H9 (cell line): ENCODE measurements at regions not wholly inside any gene's neighbourhood (a gene's known extent, or its start where the extent isn't known, plus 50 kb on each side); places are given as distances from the start of the nearest gene placed in this dataset.

Source experiments
- DNase-seq: peaks from one replicate; pipeline ENCODE4 v3.0.0-alpha.2; 2017
- H2AFZ ChIP-seq: one replicate; pipeline ENCODE4 v1.6.1; 2013; ENCODE audit warnings: mild to moderate bottlenecking, low read length, control low read depth, moderate library complexity
- H2AK5ac ChIP-seq: 2 replicates; pipeline ENCODE4 v1.6.1; 2013; ENCODE audit warnings: low read length, control low read depth, mixed read lengths; ENCODE audit not compliant: insufficient read length
- H2BK120ac ChIP-seq: one replicate; pipeline ENCODE4 v1.6.1; 2013; ENCODE audit warnings: low read depth, mild to moderate bottlenecking, low read length, control low read depth, inconsistent platforms; ENCODE audit not compliant: poor library complexity, severe bottlenecking
- H2BK12ac ChIP-seq: 2 replicates; pipeline ENCODE4 v1.6.1; 2013; ENCODE audit warnings: low read length, control low read depth, mixed read lengths, low read depth; ENCODE audit not compliant: insufficient read length
- H2BK15ac ChIP-seq: 2 replicates; pipeline ENCODE4 v1.6.1; 2013; ENCODE audit warnings: low read depth, low read length, control low read depth
- H2BK20ac ChIP-seq: one replicate; pipeline ENCODE4 v1.6.1; 2013; ENCODE audit warnings: low read depth, mild to moderate bottlenecking, low read length, control low read depth, inconsistent platforms; ENCODE audit not compliant: poor library complexity, severe bottlenecking
- H2BK5ac ChIP-seq: 2 replicates; pipeline ENCODE4 v1.6.1; 2013; ENCODE audit warnings: low read length, control low read depth, mixed read lengths; ENCODE audit not compliant: insufficient read length
- H3K14ac ChIP-seq: 2 replicates; pipeline ENCODE4 v1.6.1; 2013; ENCODE audit warnings: low read length, control low read depth; ENCODE audit not compliant: insufficient read depth
- H3K18ac ChIP-seq: 2 replicates; pipeline ENCODE4 v1.6.1; 2013; ENCODE audit warnings: low read depth, mild to moderate bottlenecking, mixed read lengths, low read length, control low read depth; ENCODE audit not compliant: insufficient read length
- H3K23ac ChIP-seq: 2 replicates; pipeline ENCODE4 v1.6.1; 2013; ENCODE audit warnings: low read length, control low read depth, mixed read lengths, low read depth; ENCODE audit not compliant: insufficient read length
- H3K23me2 ChIP-seq: 2 replicates; pipeline ENCODE4 v1.6.1; 2013; ENCODE audit warnings: low read depth, mild to moderate bottlenecking, mixed read lengths, low read length, control low read depth; ENCODE audit not compliant: insufficient read length, poor library complexity, severe bottlenecking
- H3K27ac ChIP-seq: 2 replicates; pipeline ENCODE4 v1.5.1; 2013; ENCODE audit warnings: low read length, control low read depth, mixed read lengths, low read depth; ENCODE audit not compliant: insufficient read length
- H3K27me3 ChIP-seq: 2 replicates; pipeline ENCODE4 v1.6.1; 2013; ENCODE audit warnings: low read length, control low read depth, inconsistent platforms; ENCODE audit not compliant: insufficient read depth
- H3K4ac ChIP-seq: 2 replicates; pipeline ENCODE4 v1.6.1; 2013; ENCODE audit warnings: low read depth, mild to moderate bottlenecking, control low read depth, inconsistent platforms, low read length, moderate library complexity
- H3K4me1 ChIP-seq: 2 replicates; pipeline ENCODE4 v1.6.1; 2013; ENCODE audit warnings: low read length, control low read depth, inconsistent platforms; ENCODE audit not compliant: insufficient read depth
- H3K4me2 ChIP-seq: 2 replicates; pipeline ENCODE4 v1.6.1; 2013; ENCODE audit warnings: low read length, control low read depth, mixed read lengths; ENCODE audit not compliant: insufficient read length, insufficient read depth
- H3K56ac ChIP-seq: 2 replicates; pipeline ENCODE4 v1.6.1; 2013; ENCODE audit warnings: low read depth, mild to moderate bottlenecking, mixed read lengths, low read length, control low read depth; ENCODE audit not compliant: insufficient read length
- H3K79me1 ChIP-seq: 2 replicates; pipeline ENCODE4 v1.6.1; 2013; ENCODE audit warnings: low read depth, mild to moderate bottlenecking, moderate library complexity, low read length, control low read depth, inconsistent platforms; ENCODE audit not compliant: insufficient read depth, poor library complexity, severe bottlenecking
- H3K79me2 ChIP-seq: 2 replicates; pipeline ENCODE4 v1.6.1; 2013; ENCODE audit warnings: low read length, control low read depth, inconsistent platforms; ENCODE audit not compliant: insufficient read depth
- H3K9ac ChIP-seq: 2 replicates; pipeline ENCODE4 v1.6.1; 2013; ENCODE audit warnings: low read length, control low read depth, mixed read lengths; ENCODE audit not compliant: insufficient read length; ENCODE audit errors: extremely low read depth
- H3K9me3 ChIP-seq: one replicate; pipeline ENCODE4 v1.6.1; 2013; ENCODE audit warnings: low read depth, low read length, inconsistent platforms; ENCODE audit not compliant: control insufficient read depth
- H3T11ph ChIP-seq: one replicate; pipeline ENCODE4 v1.6.1; 2013; ENCODE audit warnings: mild to moderate bottlenecking, low read length, control low read depth, inconsistent platforms
- H4K20me1 ChIP-seq: one replicate; pipeline ENCODE4 v1.6.1; 2013; ENCODE audit not compliant: control insufficient read depth, insufficient read length, insufficient read depth
- H4K5ac ChIP-seq: 2 replicates; pipeline ENCODE4 v1.6.1; 2013; ENCODE audit warnings: low read depth, mild to moderate bottlenecking, mixed read lengths, low read length, control low read depth; ENCODE audit not compliant: insufficient read length
- H4K8ac ChIP-seq: replicated peaks from 2 replicates; pipeline ENCODE4 v1.6.1; 2013; ENCODE audit warnings: low read length, control low read depth, mixed read lengths, low read depth; ENCODE audit not compliant: insufficient read length
- H4K91ac ChIP-seq: 2 replicates; pipeline ENCODE4 v1.6.1; 2013; ENCODE audit warnings: low read depth, mild to moderate bottlenecking, moderate library complexity, mixed read lengths, low read length, control low read depth; ENCODE audit not compliant: insufficient read length
- H3K27ac Mint-ChIP-seq, 3 experiments: 2 replicates in 2 of 3; 3 replicates in 1 of 3; pipeline ENCODE4 v1.8.0; 2020 to 2021; ENCODE audit warnings: mixed read lengths in 3 of 3, mild to moderate bottlenecking in 1 of 3, moderate library complexity in 1 of 3
- H3K27me3 Mint-ChIP-seq: 2 replicates; pipeline ENCODE4 v1.8.0; 2021; ENCODE audit warnings: low read depth, mild to moderate bottlenecking, moderate library complexity, mixed read lengths
- H3K36me3 Mint-ChIP-seq, 3 experiments: 2 replicates in 2 of 3; 3 replicates in 1 of 3; pipeline ENCODE4 v1.8.0; 2020 to 2021; ENCODE audit warnings: low read depth in 3 of 3, mixed read lengths in 3 of 3; ENCODE audit not compliant: insufficient read depth in 1 of 3
- H3K4me1 Mint-ChIP-seq, 2 experiments: 2 replicates each; pipeline ENCODE4 v1.8.0; 2020; ENCODE audit warnings: mixed read lengths in 2 of 2
- H3K4me3 Mint-ChIP-seq, 2 experiments: 2 replicates in 1 of 2; 3 replicates in 1 of 2; pipeline ENCODE4 v1.8.0; 2020 to 2021; ENCODE audit warnings: mild to moderate bottlenecking in 2 of 2, mixed read lengths in 2 of 2, moderate library complexity in 1 of 2
- H3K9me3 Mint-ChIP-seq, 2 experiments: 2 replicates in 1 of 2; 3 replicates in 1 of 2; pipeline ENCODE4 v1.8.0; 2020; ENCODE audit warnings: mild to moderate bottlenecking in 2 of 2, mixed read lengths in 2 of 2, moderate library complexity in 1 of 2
- CTCF ChIP-seq: fragments of 200-600 bp; sonication (generic); conservative IDR thresholded peaks from 3 replicates; pipeline ENCODE4 v1.8.0; 2021; ENCODE audit warnings: antibody characterized with exemption, mild to moderate bottlenecking
- WGBS: extraction: QIAGEN DNeasy Blood & Tissue Kit; methylation state at CpG from one replicate; pipeline ENCODE4 v1.1.7; 2013; ENCODE audit warnings: missing lambda C conversion rate, low lambda C conversion rate, mixed read lengths; ENCODE audit not compliant: insufficient read length; ENCODE audit errors: extremely low coverage; 5-methylcytosine and 5-hydroxymethylcytosine counted together

- no CpG with 5 or more reads among the region's 41 CpGs for WGBS
- peak; percentile 79 for DNase-seq
Observed at GRCh38 chr4:8688041-8688907, 95.7 kb downstream of the CPZ start.

More at GRCh38 chr4:8688041-8688907, 95.7 kb downstream of the CPZ start:
- H3K79me2 ChIP-seq = no peaks in the 10 kb centered on the region
- H3K27ac Mint-ChIP-seq = no peak overlapping the region
- H2BK12ac ChIP-seq = no peak overlapping the region
- H4K91ac ChIP-seq = no peak overlapping the region
- peak; percentile 99 for TF ChIP-seq CTCF
- H3K79me1 ChIP-seq = no peaks in the 10 kb centered on the region
- H3K23me2 ChIP-seq = no peaks in the 10 kb centered on the region
- H2AFZ ChIP-seq = no peak overlapping the region
- no peak overlapping the region for H3K27ac ChIP-seq
- no peak overlapping the region for H2BK5ac ChIP-seq
- H4K8ac ChIP-seq = no peak overlapping the region
- no peaks in the 10 kb centered on the region for H4K20me1 ChIP-seq
- H3K9me3 Mint-ChIP-seq = peaks cover 0 to 3% of the 10 kb centered on the region in 2 experiments; a peak in 3 of 5 replicates
- H3K56ac ChIP-seq = no peak overlapping the region
- no peak overlapping the region; the same call in 1 of the 2 replicates for H3K14ac ChIP-seq
- no peak overlapping the region for H3K4ac ChIP-seq
- H3K27me3 Mint-ChIP-seq = peaks cover 88% of the 10 kb centered on the region
- peak overlapping the region in 1 of 2 experiments; percentile 29; a peak in 2 of 5 replicates for H3K4me3 Mint-ChIP-seq
- no peaks in the 10 kb centered on the region for H3K4me1 ChIP-seq
- H2AK5ac ChIP-seq = no peak overlapping the region
- H3K4me1 Mint-ChIP-seq = peaks cover 3 to 10% of the 10 kb centered on the region in 2 experiments; a peak in 3 of 4 replicates
- H3K36me3 Mint-ChIP-seq = no peaks in the 10 kb centered on the region; a peak in 1 of 7 replicates
- no peak overlapping the region for H4K5ac ChIP-seq
- H3T11ph ChIP-seq = no peak overlapping the region
- H3K27me3 ChIP-seq = no peaks in the 10 kb centered on the region; the same call in 1 of the 2 replicates
- no peak overlapping the region for H2BK15ac ChIP-seq
- no peak overlapping the region for H2BK20ac ChIP-seq
- H3K23ac ChIP-seq = no peak overlapping the region
- no peak overlapping the region for H3K9ac ChIP-seq
- H3K18ac ChIP-seq = no peak overlapping the region
- no peaks in the 10 kb centered on the region for H3K9me3 ChIP-seq
- no peak overlapping the region for H3K4me2 ChIP-seq
- no peak overlapping the region for H2BK120ac ChIP-seq
